Endothelial cell of umbilical vein (primary cell): ENCODE measurements at regions not wholly inside any gene's neighbourhood (a gene's known extent, or its start where the extent isn't known, plus 50 kb on each side); places are given as distances from the start of the nearest gene placed in this dataset.

Experiments used
- BruUV-seq: library from RNA; stranded (reverse); fragments of 400-500 nt; replicated peaks from 2 replicates; lab custom pipeline; 2021; lab: Mats Ljungman, UMichigan
- CTCF ChIA-PET: fragments of 300-600, 350-600 bp; sonication (Branson Sonifier 250); formaldehyde crosslinking; loops from one replicate; lab custom pipeline; 2021; ENCODE audit warnings: antibody characterized with exemption, inconsistent platforms; lab: Charles Lee
- POLR2A ChIA-PET: fragments of 300-600, 350-600 bp; sonication (Branson Sonifier 250); formaldehyde crosslinking; loops from one replicate; lab custom pipeline; 2021; ENCODE audit warnings: antibody characterized with exemption, inconsistent platforms; lab: Charles Lee
- DNase-seq: peaks from one replicate; pipeline ENCODE4 v3.0.0-alpha.2; 2011; ENCODE audit warnings: low read depth, low spot score
- FAIRE-seq: peaks from 2 replicates; lab custom pipeline; 2011; peaks lifted over from hg19 to GRCh38; lab: Jason Lieb, UNC
- H2AFZ ChIP-seq: 2 replicates; pipeline ENCODE4 v1.6.0; 2012; ENCODE audit warnings: low read depth, low read length, control low read depth, inconsistent platforms
- H3K27ac ChIP-seq: 2 replicates; pipeline ENCODE4 v1.5.1; 2011; ENCODE audit warnings: low read depth, mild to moderate bottlenecking, control low read depth, low read length, moderate library complexity; ENCODE audit not compliant: insufficient read depth
- H3K27me3 ChIP-seq, 2 experiments: 2 replicates each; pipeline versions ENCODE4 v1.6.0 to v1.6.1; 2011; ENCODE audit warnings: low read length in 2 of 2, mixed read lengths in 1 of 2; ENCODE audit not compliant: control insufficient read depth in 2 of 2, insufficient read depth in 2 of 2
- H3K36me3 ChIP-seq, 2 experiments: 2 replicates in 1 of 2; 3 replicates in 1 of 2; pipeline ENCODE4 v1.5.1; 2011; ENCODE audit warnings: low read length in 2 of 2, mild to moderate bottlenecking in 1 of 2, moderate library complexity in 1 of 2; ENCODE audit not compliant: control insufficient read depth in 2 of 2, insufficient read depth in 2 of 2; ENCODE audit errors: extremely low read depth in 1 of 2
- H3K4me1 ChIP-seq: 3 replicates; pipeline ENCODE4 v1.5.1; 2011; ENCODE audit warnings: mild to moderate bottlenecking, low read length; ENCODE audit not compliant: control insufficient read depth, insufficient read depth; ENCODE audit errors: extremely low read depth
- H3K4me2 ChIP-seq: 2 replicates; pipeline ENCODE4 v1.6.1; 2011; ENCODE audit warnings: low read length, control low read depth, mixed read lengths; ENCODE audit not compliant: insufficient read depth
- H3K4me3 ChIP-seq, 3 experiments: fragments of 200-600 bp in 1 of 3; sonication (generic), shearing (Covaris generic) in 1 of 3; replicated peaks in 1 of 3; 2 replicates each; pipeline ENCODE4 v1.5.1; 2011 to 2016; ENCODE audit warnings: control low read depth in 3 of 3, low read length in 3 of 3, mild to moderate bottlenecking in 2 of 3, inconsistent platforms in 1 of 3, low read depth in 1 of 3, moderate library complexity in 1 of 3; ENCODE audit not compliant: insufficient read depth in 1 of 3
- H3K79me2 ChIP-seq: 2 replicates; pipeline ENCODE4 v1.6.0; 2012; ENCODE audit warnings: low read length, inconsistent platforms; ENCODE audit not compliant: control insufficient read depth, insufficient read depth
- H3K9ac ChIP-seq: replicated peaks from 2 replicates; pipeline ENCODE3; 2011; ENCODE audit warnings: low read length, control low read depth; ENCODE audit not compliant: insufficient read depth; ENCODE audit errors: extremely low read depth
- H3K9me1 ChIP-seq: replicated peaks from 3 replicates; pipeline ENCODE4 v1.6.0; 2011; ENCODE audit warnings: mild to moderate bottlenecking, low read length; ENCODE audit not compliant: control insufficient read depth, insufficient read depth; ENCODE audit errors: extremely low read depth
- H3K9me3 ChIP-seq: replicated peaks from 2 replicates; pipeline ENCODE4 v1.5.1; 2012; ENCODE audit warnings: low read length, inconsistent platforms; ENCODE audit not compliant: control insufficient read depth, insufficient read depth
- H4K20me1 ChIP-seq: replicated peaks from 2 replicates; pipeline ENCODE3; 2011; ENCODE audit warnings: mild to moderate bottlenecking, low read length; ENCODE audit not compliant: control insufficient read depth, insufficient read depth; ENCODE audit errors: extremely low read depth
- EZH2 ChIP-seq: IDR thresholded peaks from 2 replicates; pipeline ENCODE4 v1.6.1; 2012; ENCODE audit warnings: borderline replicate concordance, low read depth, mild to moderate bottlenecking, moderate library complexity, low read length, inconsistent platforms; ENCODE audit not compliant: severe bottlenecking
- FOS ChIP-seq: IDR thresholded peaks from 2 replicates; pipeline ENCODE4 v1.6.1; 2011; ENCODE audit warnings: mild to moderate bottlenecking, low read length, moderate library complexity, borderline replicate concordance; ENCODE audit not compliant: insufficient read depth
- GATA2 ChIP-seq: IDR thresholded peaks from 2 replicates; pipeline ENCODE4 v1.7.0; 2011; ENCODE audit warnings: low read depth, mild to moderate bottlenecking, moderate library complexity, mixed read lengths, low read length; ENCODE audit not compliant: insufficient read length, insufficient read depth
- JUN ChIP-seq: IDR thresholded peaks from 2 replicates; pipeline ENCODE4 v1.6.1; 2011; ENCODE audit warnings: borderline replicate concordance, low read depth; ENCODE audit not compliant: insufficient read length, insufficient read depth
- MAX ChIP-seq: IDR thresholded peaks from 2 replicates; pipeline ENCODE4 v1.6.1; 2011; ENCODE audit not compliant: insufficient read depth, insufficient read length
- MYC ChIP-seq: IDR thresholded peaks from one replicate; pipeline ENCODE4 v1.6.1; 2011; ENCODE audit warnings: mild to moderate bottlenecking, low read depth, low read length
- POLR2A ChIP-seq: IDR thresholded peaks from 2 replicates; pipeline ENCODE4 v1.6.1; 2012; ENCODE audit warnings: low read depth, mild to moderate bottlenecking, control low read depth, low read length
- POLR2AphosphoS5 ChIP-seq: IDR thresholded peaks from 2 replicates; pipeline ENCODE4 v1.6.1; 2012; ENCODE audit warnings: low read depth, mild to moderate bottlenecking, control low read depth, low read length, moderate library complexity; ENCODE audit not compliant: insufficient read depth
- dilution Hi-C: fragments of 300-500 bp; cut with MboI; formaldehyde crosslinking; loops from one replicate; pipeline ENCODE4 v1.15.0; 2019; ENCODE audit warnings: low sequenced_read_pairs; ENCODE audit not compliant: extremely low pct_ligation_motif_present
- intact Hi-C: fragments of 100-400 bp; cut with micrococcal nuclease; formaldehyde crosslinking; loops from one replicate; pipeline ENCODE4 v1.10.0; 2022

- POLR2A ChIA-PET = no interaction called here
- dilution Hi-C loops = no loop called here
- no peak for TF ChIP-seq POLR2A
- TF ChIP-seq POLR2AphosphoS5 = no peak
- TF ChIP-seq GATA2 = no peak
- no peak for TF ChIP-seq EZH2
- TF ChIP-seq MAX = no peak
- Histone ChIP-seq H2AFZ (no peak overlapping the region), H3K4me1 (no peaks in the 10 kb centered on the region), H3K4me3 (no peak overlapping the region), H3K79me2 (no peaks in the 10 kb centered on the region), H3K9ac (no peak overlapping the region), H4K20me1 (no peaks in the 10 kb centered on the region), H3K36me3 (no peaks in the 10 kb centered on the region), H3K9me1 (no peaks in the 10 kb centered on the region), H3K27me3 (no peaks in the 10 kb centered on the region), H3K4me2 (no peak overlapping the region), H3K27ac (no peak overlapping the region), H3K9me3 (peaks cover 2% of the 10 kb centered on the region)
- BruUV-seq = no TSS peak
- no peak for FAIRE-seq
- intact Hi-C loops = no loop called here
- no peak for DNase-seq
- CTCF ChIA-PET = no interaction called here
Measured at GRCh38 chr16:26554030-26554429, 512.7 kb upstream of the C16orf82 start.

DNA sequence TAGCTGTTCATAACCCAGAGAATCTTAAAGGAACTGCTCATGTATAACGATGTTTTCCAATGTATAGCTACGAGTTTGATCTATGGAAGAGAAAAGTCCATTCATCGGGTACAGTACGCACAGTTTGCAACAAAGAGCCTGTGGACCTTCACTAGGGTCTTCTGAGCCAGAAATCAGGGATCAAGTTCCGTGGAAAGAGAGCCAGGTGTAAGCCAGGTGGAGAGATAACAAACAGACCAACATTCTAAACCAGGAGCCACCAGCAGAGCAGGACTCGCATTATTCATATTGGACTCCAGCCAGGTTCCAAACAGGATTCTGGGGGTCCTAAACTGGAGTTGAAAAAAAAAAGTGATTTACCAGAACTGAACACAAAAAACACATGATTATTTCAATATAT, 505.4 kb upstream of the C16orf82 start:
- Histone ChIP-seq H3K4me3 (no peak overlapping the region), H3K9me1 (no peaks in the 10 kb centered on the region), H3K27ac (no peak overlapping the region), H3K9ac (no peak overlapping the region), H3K9me3 (peaks cover 4% of the 10 kb centered on the region), H3K4me1 (no peaks in the 10 kb centered on the region), H3K4me2 (no peak overlapping the region), H3K27me3 (no peaks in the 10 kb centered on the region), H3K36me3 (no peaks in the 10 kb centered on the region), H3K79me2 (no peaks in the 10 kb centered on the region), H2AFZ (no peak overlapping the region), H4K20me1 (no peaks in the 10 kb centered on the region)
- no peak for DNase-seq
- dilution Hi-C loops (no loop called here), intact Hi-C loops (no loop called here)
- TF ChIP-seq EZH2 (no peak), POLR2A (no peak), MYC (no peak), JUN (no peak), MAX (no peak), FOS (no peak), POLR2AphosphoS5 (no peak), GATA2 (no peak)
- ChIA-PET POLR2A (no interaction called here), CTCF (no interaction called here)
- FAIRE-seq = no peak
- no TSS peak for BruUV-seq
